Lower lobe of right lung (tissue), 2 donors: ENCODE measurements at regions not wholly inside any gene's neighbourhood (a gene's known extent, or its start where the extent isn't known, plus 50 kb on each side); places are given as distances from the start of the nearest gene placed in this dataset.

Experiments used
- ATAC-seq, 2 donors: fragments of 200-7000 bp; cut with Tn5 transposase; one replicate each; pipeline ENCODE4 v1.9.1; 2020 to 2022; ENCODE audit warnings: mild to moderate bottlenecking in 2 of 2, moderate library complexity in 2 of 2
- DNase-seq: peaks from one replicate; pipeline ENCODE4 v3.0.0-alpha.2; 2020
- H3K27ac ChIP-seq: fragments of 200-600 bp; one replicate; pipeline ENCODE4 v1.8.0; 2022
- H3K27me3 ChIP-seq: fragments of 200-600 bp; one replicate; pipeline ENCODE4 v1.8.0; 2022; ENCODE audit warnings: low read depth
- H3K36me3 ChIP-seq: fragments of 200-600 bp; one replicate; pipeline ENCODE4 v1.8.0; 2022; ENCODE audit warnings: mild to moderate bottlenecking
- H3K4me1 ChIP-seq: fragments of 200-600 bp; one replicate; pipeline ENCODE4 v1.8.0; 2022
- H3K4me3 ChIP-seq: fragments of 200-600 bp; one replicate; pipeline ENCODE4 v1.8.0; 2022; ENCODE audit warnings: mild to moderate bottlenecking
- H3K9me3 ChIP-seq: fragments of 200-600 bp; one replicate; pipeline ENCODE4 v1.8.0; 2022
- CTCF ChIP-seq: fragments of 200-600 bp; IDR thresholded peaks from one replicate; pipeline ENCODE4 v1.8.0; 2022; ENCODE audit warnings: antibody characterized with exemption, mild to moderate bottlenecking
- intact Hi-C: fragments of 100-400 bp; cut with DNase I; formaldehyde crosslinking; loops from one replicate; pipeline ENCODE4 v1.11.0; 2022
- donor health status: DM: no; HTN: yes; CAD: no; lungs with severe emphysema.

DNA sequence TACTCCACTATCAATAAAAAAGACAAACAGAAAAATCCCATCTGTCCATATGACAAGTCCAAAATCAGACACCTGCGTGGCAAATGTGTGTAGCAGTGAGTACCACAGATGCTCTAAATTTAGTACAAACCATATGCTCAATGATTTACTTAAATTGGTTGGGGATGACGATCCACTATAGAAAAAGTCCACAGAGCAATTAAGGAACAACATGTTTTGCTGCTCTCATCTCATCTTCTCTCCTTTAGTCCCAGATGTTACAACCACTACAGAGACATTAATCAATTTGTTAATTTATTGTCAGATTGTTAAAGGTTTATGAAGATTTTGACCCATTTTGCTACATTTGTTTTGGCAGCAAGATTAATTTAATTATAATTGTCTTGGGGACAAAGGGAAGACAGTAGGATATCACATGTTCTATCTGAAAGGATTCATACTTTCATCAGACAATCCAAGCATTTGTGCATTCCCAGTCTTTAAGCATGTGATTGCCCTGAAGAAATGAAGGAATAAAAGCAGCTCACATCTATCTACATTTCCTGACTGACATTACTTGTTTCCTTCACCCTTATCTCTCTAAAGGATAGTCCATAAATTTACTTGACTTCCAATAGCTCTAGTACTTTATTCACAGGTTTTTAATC is 2268.1 kb downstream of the PCDH7 start:
- TF ChIP-seq CTCF: no peak
- Histone ChIP-seq H3K4me3 (no peak overlapping the region), H3K36me3 (no peaks in the 10 kb centered on the region), H3K4me1 (no peaks in the 10 kb centered on the region), H3K9me3 (no peaks in the 10 kb centered on the region), H3K27ac (no peak overlapping the region), H3K27me3 (no peaks in the 10 kb centered on the region)
- no peak for ATAC-seq
- intact Hi-C loops: no loop called here
- no peak for DNase-seq

- no peaks in the 10 kb centered on the region for H3K4me1 ChIP-seq
- intact Hi-C loops: no loop called here
- H3K27ac ChIP-seq: no peak overlapping the region
- H3K4me3 ChIP-seq: no peak overlapping the region
- no peak for TF ChIP-seq CTCF
- no peaks in the 10 kb centered on the region for H3K27me3 ChIP-seq
- no peaks in the 10 kb centered on the region for H3K9me3 ChIP-seq
- no peaks in the 10 kb centered on the region for H3K36me3 ChIP-seq
- DNase-seq (no peak), ATAC-seq (no peak)
Measured at GRCh38 chr4:32991663-32992062, 2271.5 kb downstream of the PCDH7 start.

DNA sequence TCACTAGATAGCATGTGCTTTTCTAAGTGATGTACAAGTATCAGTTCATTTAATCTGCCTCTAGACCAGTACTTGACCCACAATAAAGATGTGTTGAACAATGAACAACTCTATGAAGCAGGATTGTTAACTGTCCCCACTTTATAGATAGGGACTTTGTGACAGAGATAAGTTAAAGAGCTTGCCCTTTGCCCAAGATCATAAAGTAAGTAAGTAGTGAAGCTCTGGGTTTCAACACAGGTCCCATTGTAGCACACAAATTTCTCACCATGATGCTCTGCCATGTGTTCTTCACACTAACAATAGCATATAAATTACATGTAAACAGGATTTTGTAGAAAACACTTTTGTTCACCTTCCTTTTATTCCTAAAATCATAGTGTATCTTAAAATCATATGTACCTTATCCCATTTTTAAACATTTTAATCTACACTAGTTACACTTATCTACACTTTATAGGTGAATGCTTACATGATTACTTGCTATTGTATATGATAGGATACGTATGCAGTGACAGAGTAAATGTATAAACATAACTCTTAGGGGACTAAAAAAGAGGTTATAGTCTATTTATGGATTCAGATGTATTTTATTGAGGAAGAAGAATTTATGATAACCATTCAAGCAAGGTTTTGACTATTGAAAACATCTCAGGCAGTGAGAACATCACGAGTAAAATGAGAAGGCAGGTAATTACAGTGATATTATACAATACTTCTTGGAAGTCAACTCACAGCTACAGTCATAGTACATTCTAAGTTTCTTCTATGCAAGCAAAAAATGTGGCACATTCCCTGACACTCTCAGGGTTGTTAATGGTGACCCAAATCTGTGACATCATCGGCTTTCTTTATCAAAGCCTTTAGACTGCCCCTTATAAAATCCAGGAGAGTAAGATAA is 2275.1 kb downstream of the PCDH7 start:
- DNase-seq: no peak
- intact Hi-C loops: no loop called here
- Histone ChIP-seq H3K9me3 (no peaks in the 10 kb centered on the region), H3K4me1 (no peaks in the 10 kb centered on the region), H3K27ac (no peak overlapping the region), H3K4me3 (no peak overlapping the region), H3K27me3 (no peaks in the 10 kb centered on the region), H3K36me3 (no peaks in the 10 kb centered on the region)
- TF ChIP-seq CTCF: no peak
- no peak for ATAC-seq

- ATAC-seq: no peak
- Histone ChIP-seq H3K27me3 (no peaks in the 10 kb centered on the region), H3K9me3 (no peaks in the 10 kb centered on the region), H3K36me3 (no peaks in the 10 kb centered on the region), H3K27ac (no peak overlapping the region), H3K4me3 (no peak overlapping the region), H3K4me1 (no peaks in the 10 kb centered on the region)
- intact Hi-C loops: no loop called here
- no peak for DNase-seq
- no peak for TF ChIP-seq CTCF
Measured at GRCh38 chr4:33013282-33013681, 2293.1 kb downstream of the PCDH7 start.

GRCh38 chr4:33025236-33025635 is 2305.1 kb downstream of the PCDH7 start:
- no peaks in the 10 kb centered on the region for H3K9me3 ChIP-seq
- no peak overlapping the region for H3K27ac ChIP-seq
- intact Hi-C loops: no loop called here
- H3K27me3 ChIP-seq: no peaks in the 10 kb centered on the region
- no peaks in the 10 kb centered on the region for H3K4me1 ChIP-seq
- ATAC-seq: no peak
- DNase-seq: no peak
- H3K4me3 ChIP-seq: no peak overlapping the region
- TF ChIP-seq CTCF: no peak
- H3K36me3 ChIP-seq: no peaks in the 10 kb centered on the region
